ENCODE measurements at regions not wholly inside any gene's neighbourhood (a gene's known extent, or its start where the extent isn't known, plus 50 kb on each side); places are given as distances from the start of the nearest gene placed in this dataset.
A peak's percentile ranks its signal among the peaks of the same experiment; 100 is the strongest.
"Not testable (repeated sequence)": the region's sequence is repeated elsewhere in the genome, so short reads cannot be mapped to it uniquely, and the experiment has no call there.

DNA sequence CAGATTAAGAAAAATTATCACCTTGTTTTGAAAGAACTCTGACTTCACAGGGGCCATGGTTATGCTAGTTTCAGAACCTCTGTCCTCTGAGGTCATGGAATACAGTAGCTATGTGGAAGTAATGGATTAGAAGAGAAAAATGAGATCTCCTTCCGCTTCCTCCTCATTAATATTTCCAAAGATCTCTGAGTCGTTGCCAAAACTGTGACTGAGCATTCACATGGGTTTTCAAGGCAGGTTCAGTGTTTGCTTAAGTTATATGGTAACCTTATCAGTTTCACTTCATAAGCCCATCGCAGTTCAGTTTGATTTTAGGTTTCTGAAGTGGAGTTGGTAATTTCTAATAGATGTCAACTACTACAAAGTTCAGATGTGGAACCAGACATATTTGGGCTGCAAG is 321.2 kb upstream of the SOX9 start:
- Histone ChIP-seq H3K27me3 (no peaks in the 10 kb centered on the region), H3K9me3 (no peaks in the 10 kb centered on the region), H3K36me3 (no peaks in the 10 kb centered on the region), H3K4me3 (no peak overlapping the region), H3K4me1 (no peaks in the 10 kb centered on the region), H3K27ac (no peak overlapping the region)
- intact Hi-C loops (cut with DNase I; ENCODE audit: low total_unique reads), result no loop called here
- no peak for DNase-seq
- TF ChIP-seq CTCF (IDR thresholded peaks at IDR 0.05) (no peak), POLR2A (IDR thresholded peaks at IDR 0.05) (no peak)

DNA sequence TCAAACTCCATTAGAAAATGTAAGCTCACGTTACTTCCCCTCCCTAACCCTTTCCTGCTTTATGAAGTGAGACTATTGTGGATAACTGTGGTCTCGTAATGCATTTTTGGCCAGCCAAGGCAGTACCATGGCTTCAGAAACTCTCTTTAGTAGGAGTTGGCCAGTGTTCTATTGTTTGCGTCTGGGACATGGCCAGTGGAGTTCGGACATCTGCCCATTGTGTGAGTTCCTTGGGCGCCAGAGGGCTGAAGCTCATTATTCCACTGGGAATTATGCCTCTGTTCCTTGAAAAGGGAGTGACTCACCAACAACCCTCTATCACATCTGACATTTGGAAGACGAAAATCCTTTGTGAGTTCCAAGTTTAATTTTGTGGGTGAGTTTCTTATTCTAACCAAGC is 319.5 kb upstream of the SOX9 start:
- no peaks in the 10 kb centered on the region for H3K36me3 ChIP-seq
- H3K4me3 ChIP-seq, result no peak overlapping the region
- no peaks in the 10 kb centered on the region for H3K27me3 ChIP-seq
- TF ChIP-seq POLR2A (IDR thresholded peaks at IDR 0.05) (no peak), CTCF (IDR thresholded peaks at IDR 0.05) (no peak)
- intact Hi-C loops (cut with DNase I; ENCODE audit: low total_unique reads), result no loop called here
- no peak overlapping the region for H3K27ac ChIP-seq
- peak in 1 of 2 donors; percentile 17 for DNase-seq
- no peaks in the 10 kb centered on the region for H3K9me3 ChIP-seq
- H3K4me1 ChIP-seq, result no peaks in the 10 kb centered on the region

- Histone ChIP-seq H3K27me3 (no peaks in the 10 kb centered on the region), H3K9me3 (no peaks in the 10 kb centered on the region), H3K4me3 (no peak overlapping the region), H3K27ac (no peak overlapping the region), H3K4me1 (no peaks in the 10 kb centered on the region), H3K36me3 (no peaks in the 10 kb centered on the region)
- TF ChIP-seq CTCF (IDR thresholded peaks at IDR 0.05), result no peak
- TF ChIP-seq POLR2A (IDR thresholded peaks at IDR 0.05), result no peak
- intact Hi-C loops (cut with DNase I; ENCODE audit: low total_unique reads), result no loop called here
- no peak for DNase-seq
These were observed 318.2 kb upstream of the SOX9 start for GRCh38 chr17:71802663-71803062.

DNA sequence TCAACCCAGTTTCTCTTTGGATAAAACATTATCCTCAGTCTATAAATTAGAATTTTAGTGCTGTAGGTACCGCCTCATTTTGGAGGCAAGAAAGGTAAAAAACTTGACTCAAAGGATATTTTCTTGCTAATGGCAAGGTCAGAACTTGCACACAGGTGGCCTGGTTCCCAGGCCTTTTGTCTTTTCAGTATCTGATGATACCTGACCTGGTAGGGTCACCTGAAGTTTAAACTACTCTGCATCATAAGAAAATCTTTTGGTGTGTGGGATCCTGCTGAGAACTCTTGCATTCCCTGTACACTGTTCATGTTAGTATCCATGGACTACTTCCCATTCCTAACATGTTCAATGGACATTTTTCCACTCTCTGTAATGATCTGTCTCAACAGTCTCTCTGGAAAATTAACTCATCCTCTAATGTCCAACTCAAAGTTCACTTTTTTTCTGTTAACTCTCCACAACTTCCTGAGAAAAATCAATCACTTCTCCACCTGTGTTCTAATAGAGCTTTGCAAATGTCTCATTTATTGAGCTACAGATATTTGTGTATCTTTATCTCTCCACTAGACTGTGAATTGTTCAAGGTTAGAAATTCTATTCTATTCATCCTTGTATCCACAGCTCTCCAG is 317.1 kb upstream of the SOX9 start:
- H3K4me1 ChIP-seq, result no peaks in the 10 kb centered on the region
- no peaks in the 10 kb centered on the region for H3K27me3 ChIP-seq
- no peak for DNase-seq
- intact Hi-C loops (cut with DNase I; ENCODE audit: low total_unique reads), result no loop called here
- no peak overlapping the region for H3K4me3 ChIP-seq
- no peaks in the 10 kb centered on the region for H3K36me3 ChIP-seq
- TF ChIP-seq CTCF (IDR thresholded peaks at IDR 0.05), result no peak
- TF ChIP-seq POLR2A (IDR thresholded peaks at IDR 0.05), result no peak
- H3K9me3 ChIP-seq, result no peaks in the 10 kb centered on the region
- H3K27ac ChIP-seq, result no peak overlapping the region

GRCh38 chr17:71809537-71809936 is 311.3 kb upstream of the SOX9 start:
- Histone ChIP-seq H3K4me1 (no peaks in the 10 kb centered on the region), H3K27me3 (no peaks in the 10 kb centered on the region), H3K27ac (no peak overlapping the region), H3K36me3 (no peaks in the 10 kb centered on the region), H3K4me3 (no peak overlapping the region), H3K9me3 (no peaks in the 10 kb centered on the region)
- TF ChIP-seq CTCF (IDR thresholded peaks at IDR 0.05) (no peak), POLR2A (IDR thresholded peaks at IDR 0.05) (no peak)
- DNase-seq, result no peak
- intact Hi-C loops (cut with DNase I; ENCODE audit: low total_unique reads), result no loop called here

GRCh38 chr17:71813861-71814260 is 307.0 kb upstream of the SOX9 start:
- H3K36me3 ChIP-seq; H3K4me3 ChIP-seq; H3K4me1 ChIP-seq; H3K9me3 ChIP-seq; DNase-seq; H3K27ac ChIP-seq; H3K27me3 ChIP-seq; intact Hi-C loops (cut with DNase I; ENCODE audit: low total_unique reads): not testable (repeated sequence)

All from uterus (tissue), 3 donors.